NT2/D1 (cell line): ENCODE measurements at regions not wholly inside any gene's neighbourhood (a gene's known extent, or its start where the extent isn't known, plus 50 kb on each side); places are given as distances from the start of the nearest gene placed in this dataset.

Experiments used
- SUZ12 ChIP-seq: IDR thresholded peaks from 2 replicates; pipeline ENCODE4 v1.6.1; 2011; ENCODE audit not compliant: insufficient read length, insufficient read depth; ENCODE audit errors: extremely low read depth
- YY1 ChIP-seq: IDR thresholded peaks from 2 replicates; pipeline ENCODE4 v1.6.1; 2011; ENCODE audit not compliant: insufficient read length, insufficient read depth
- ZNF274 ChIP-seq: IDR thresholded peaks from 2 replicates; pipeline ENCODE4 v1.6.1; 2011; ENCODE audit warnings: mild to moderate bottlenecking, low read depth, low read length

DNA sequence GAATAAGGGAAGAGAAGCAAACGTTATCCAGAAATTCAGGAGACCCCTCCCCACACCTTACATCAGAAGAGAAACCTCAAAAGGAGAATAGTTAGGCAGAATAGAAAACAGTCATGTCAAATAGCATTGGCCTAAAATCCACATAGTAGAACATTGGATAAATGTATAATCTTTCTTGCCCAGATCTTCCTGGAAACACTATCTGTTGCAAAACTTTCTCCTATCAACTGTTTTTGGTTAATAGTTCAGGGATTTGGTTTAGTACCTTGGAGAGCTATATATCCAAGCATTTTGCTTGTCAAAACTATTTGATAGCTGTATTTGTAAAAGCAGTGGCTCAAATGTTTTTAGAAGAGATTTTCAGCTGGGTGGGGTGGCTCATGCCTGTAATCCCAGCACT lies 74.3 kb upstream of the PHACTR2 start:
- TF ChIP-seq YY1, result no peak
- no peak for TF ChIP-seq SUZ12
- TF ChIP-seq ZNF274, result no peak
